Amniotic epithelial cell (primary cell): ENCODE measurements at regions not wholly inside any gene's neighbourhood (a gene's known extent, or its start where the extent isn't known, plus 50 kb on each side); places are given as distances from the start of the nearest gene placed in this dataset.
A peak's percentile ranks its signal among the peaks of the same experiment; 100 is the strongest.
"Not testable (repeated sequence)": the region's sequence is repeated elsewhere in the genome, so short reads cannot be mapped to it uniquely, and the experiment has no call there.

ENCODE experiments used
- DNase-seq: peaks from one replicate; pipeline ENCODE4 v3.0.0-alpha.2; 2010; ENCODE audit warnings: low read depth

DNA sequence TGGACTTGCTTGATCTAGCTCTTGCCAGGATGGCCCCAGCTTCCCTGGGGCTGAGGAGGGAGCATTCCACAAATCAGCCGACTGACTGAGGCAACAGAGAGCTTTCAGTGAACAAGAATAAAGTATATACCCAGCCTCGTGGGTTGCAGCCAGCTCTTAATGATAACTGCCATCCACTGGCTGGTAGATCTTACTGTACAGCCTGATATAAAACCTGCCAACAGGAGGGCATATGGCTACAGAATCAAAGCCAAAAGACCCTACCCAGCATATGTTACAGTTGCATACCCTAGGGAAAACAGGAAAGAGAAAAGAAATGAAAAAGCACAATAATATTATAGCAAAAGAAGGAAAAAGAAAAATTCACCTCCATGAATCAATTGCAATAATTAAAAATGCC lies 775.9 kb upstream of the KIF2B start:
- no peak for DNase-seq

GRCh38 chr17:53039981-53040380 lies 782.7 kb upstream of the KIF2B start:
- no peak for DNase-seq

DNA sequence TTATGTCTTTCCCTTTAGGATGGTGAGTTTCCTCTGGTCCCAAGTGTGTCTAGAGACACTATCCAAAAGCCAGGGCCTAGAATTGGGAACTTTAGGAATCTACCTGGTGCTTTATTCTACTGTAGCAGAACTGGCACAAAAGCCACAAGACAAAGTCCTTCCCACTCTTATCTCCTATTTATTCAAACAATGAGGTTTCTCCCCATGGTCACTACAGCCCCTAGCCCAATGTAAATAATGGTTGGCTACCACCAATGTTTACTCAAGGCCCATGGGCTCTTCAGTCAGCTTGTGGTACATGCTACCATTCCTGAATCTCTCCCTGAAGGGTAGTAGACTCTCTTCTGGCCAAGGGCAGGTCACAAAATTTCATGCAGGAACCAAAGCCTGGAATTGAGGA lies 789.4 kb upstream of the KIF2B start:
- no peak for DNase-seq

DNA sequence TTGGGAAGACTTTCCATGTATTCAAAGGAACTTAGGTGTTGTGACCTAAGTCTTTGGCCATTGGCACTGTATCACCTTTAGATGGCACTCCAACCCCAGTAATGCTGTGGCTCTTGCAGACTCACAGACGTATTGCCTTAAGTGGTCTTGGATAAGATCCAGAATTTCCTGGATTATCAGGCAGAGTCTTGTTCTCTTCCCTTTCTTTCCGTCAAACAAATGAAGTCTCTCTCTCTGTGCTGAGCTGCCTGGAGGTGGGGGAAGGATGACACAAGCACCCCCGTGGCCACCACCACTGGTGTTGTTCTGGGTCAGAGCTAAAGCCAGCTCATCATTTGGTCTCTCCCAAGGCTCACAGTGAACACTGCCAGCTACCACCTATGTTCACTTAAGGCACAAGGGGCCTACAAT lies 789.9 kb upstream of the KIF2B start:
- peak; percentile 2 for DNase-seq

GRCh38 chr17:53017227-53017626 lies 805.5 kb upstream of the KIF2B start:
- DNase-seq: no peak

DNA sequence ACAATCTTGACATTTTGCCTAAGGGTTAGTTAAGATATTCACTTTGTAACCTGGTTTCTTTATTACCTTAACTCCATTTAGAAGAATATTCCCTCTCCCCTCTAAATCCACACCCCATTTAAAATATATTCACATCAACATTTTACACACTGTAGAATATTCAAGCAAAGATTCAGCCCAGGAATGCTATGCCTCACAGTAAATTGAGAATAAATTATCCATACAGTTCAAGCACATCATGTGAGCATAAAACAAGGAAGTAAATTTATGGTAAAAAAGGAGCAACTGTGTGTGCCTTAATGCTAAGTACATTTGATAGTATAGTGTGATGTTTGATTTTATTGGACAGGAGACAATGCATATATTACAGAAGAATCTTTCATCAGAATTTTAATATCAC lies 806.6 kb upstream of the KIF2B start:
- DNase-seq: no peak

DNA sequence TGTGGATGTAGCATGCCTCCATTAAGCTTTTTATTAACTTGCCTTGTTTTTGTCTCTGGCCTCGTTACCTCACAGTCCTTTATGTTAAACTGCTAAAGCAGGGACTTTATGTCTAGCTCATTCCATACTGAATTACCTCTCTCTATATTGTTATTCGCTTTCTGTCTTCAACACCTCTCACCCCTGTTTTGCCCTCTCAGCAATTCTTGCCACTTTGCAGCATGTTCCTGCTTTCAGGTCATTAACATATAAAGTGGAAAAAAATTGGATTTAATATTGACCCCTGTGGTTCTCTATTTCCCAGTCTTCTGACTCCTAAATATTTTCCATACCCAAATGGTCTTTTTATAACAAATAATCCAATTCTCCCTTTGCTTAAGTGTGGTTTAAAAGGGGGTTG lies 810.4 kb upstream of the KIF2B start:
- DNase-seq: no peak

DNA sequence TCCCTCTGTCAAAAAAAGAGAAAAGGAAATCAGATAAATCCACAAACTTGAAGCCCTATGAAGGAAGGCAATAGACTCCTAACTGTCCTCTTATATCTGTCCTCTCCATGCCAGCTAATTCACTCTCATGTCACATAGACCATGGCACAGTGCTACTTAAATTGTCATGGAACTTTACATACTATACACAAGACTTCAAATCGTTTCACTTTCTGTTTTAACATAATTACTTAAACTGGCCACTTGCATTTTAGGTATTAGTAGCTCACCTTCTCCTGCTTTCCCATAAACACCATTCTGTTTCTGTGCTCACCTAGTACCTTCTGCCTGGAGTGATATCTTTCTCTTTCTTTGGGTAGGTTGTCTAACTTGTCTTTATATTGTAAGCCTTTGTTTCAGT lies 816.7 kb upstream of the KIF2B start:
- DNase-seq: no peak

DNA sequence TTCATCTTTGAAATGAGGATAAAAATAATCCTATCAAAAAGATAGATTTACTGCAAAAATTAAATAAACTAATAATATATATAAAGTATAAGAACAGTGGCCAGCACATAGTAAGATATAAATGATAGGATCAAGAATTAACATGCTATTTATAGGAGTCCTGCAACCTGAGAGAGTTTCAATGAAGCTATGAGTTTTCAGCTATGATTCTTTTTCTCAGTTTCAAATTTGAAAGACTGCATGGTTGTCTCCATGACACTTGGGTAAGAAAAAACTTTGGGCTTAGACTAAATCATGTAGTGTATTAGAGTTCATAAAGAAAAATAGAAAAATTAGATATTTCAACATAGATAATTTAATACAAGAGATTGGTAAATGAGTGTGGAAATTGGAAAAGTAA lies 817.8 kb upstream of the KIF2B start:
- DNase-seq: no peak

DNA sequence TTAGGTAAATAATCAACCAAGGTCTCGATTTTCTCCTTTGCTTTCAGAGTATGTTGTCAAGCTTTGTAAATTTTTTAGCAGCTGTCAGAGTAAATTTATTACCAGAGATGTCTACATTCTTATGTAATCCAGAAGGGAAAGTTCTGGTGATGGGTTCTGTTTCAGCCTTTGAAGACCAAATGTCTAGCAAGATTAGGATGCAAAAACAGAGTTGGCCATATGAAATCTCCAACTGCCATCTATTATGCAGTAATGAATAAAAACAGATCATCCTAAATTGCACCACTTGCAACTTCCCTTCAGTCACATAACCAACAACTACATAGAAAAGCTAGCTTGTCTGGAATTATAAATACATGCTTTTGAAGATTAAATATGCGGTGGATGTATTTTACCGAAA lies 826.8 kb upstream of the KIF2B start:
- no peak for DNase-seq

GRCh38 chr17:52995147-52995546 lies 827.6 kb upstream of the KIF2B start:
- no peak for DNase-seq

DNA sequence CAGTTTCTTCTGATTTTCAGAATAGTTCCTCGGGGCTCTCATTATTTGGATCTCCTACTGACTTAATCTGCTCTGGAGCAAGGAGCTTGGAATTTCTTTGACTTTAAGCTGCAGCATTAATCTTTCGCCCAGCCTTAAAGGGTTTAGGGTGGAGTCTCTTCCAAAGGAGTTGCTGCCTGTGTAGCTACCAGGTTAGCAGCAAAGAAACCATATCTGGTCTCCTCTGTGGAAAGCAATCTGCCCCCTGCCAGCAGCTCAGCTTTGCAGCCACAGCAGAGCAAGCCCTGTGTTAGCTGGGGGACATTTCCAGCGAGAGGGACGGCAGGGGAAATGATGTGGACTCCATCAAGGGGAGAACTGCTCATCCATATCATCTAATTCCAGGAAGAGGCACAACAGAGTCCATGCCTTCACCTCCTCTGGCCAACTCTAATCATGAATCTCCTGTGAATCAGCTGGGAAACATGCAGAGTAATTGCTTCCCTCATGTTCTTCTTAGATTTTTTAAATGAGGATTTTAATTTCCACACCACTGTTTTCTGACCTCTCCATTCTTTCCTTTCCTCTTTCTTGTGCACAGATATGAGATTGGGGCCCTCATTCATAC lies 827.6 kb upstream of the CA10 start:
- DNase-seq: no peak

DNA sequence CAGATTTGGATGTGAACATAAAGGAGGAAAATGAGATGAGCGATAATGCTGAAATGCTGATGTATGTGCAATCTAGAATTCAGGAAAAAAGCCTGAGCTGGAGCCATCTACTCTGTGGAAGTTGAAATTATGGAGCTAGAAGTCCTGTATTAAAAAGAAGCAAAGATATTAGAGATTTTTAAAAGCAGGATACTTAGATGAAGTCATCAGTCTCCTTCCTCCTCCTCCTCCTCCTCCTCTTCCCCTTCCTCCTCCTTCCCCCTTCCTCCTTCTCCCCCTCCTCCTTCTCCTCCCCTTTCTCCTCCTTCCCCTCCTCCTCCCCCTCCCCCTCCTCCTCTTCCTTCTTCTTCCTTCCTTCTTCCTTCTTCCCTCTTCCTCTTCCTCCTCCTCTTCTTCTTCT lies 823.8 kb upstream of the CA10 start:
- DNase-seq: no peak

DNA sequence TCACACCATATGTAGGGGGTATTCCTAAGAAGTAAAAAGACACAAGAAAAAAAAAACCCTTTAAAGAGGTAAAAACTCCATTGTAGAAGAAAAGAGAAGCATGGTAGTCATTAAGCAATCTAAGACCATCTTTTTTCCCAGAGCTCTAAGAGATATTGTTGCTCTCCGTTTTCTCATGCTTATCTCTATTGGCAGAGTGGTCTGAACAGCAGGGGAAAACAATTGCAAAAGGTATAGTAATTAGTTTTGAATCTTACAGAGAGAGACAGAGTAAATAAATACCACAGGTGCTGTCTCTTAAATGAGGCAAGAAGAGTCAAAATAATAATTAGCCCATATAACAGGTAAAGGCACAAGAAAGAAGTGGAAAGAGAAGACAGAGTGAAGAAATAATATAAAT lies 821.4 kb upstream of the CA10 start:
- no peak for DNase-seq

GRCh38 chr17:52965856-52966255 lies 807.3 kb upstream of the CA10 start:
- DNase-seq: no peak

DNA sequence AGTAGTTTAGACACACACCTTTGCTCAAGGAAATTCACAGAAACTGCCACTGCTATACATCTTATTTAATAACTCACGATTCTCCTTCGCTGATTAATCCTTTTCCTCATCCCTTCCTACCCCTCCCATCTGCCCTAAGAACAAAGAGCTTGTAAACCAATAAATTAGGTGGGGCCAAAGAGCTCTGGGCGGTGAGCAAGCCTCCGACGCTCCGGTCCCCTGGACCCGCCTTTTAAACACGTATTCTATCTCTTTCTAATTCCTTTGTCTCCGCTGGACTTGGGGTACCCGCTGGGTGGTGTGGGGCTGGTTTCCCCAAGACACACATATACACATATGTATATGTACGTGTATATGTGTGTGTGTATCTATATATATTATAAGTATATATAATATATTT lies 803.2 kb upstream of the CA10 start:
- DNase-seq: not testable (repeated sequence)

GRCh38 chr17:52957411-52957810 lies 798.9 kb upstream of the CA10 start:
- no peak for DNase-seq

DNA sequence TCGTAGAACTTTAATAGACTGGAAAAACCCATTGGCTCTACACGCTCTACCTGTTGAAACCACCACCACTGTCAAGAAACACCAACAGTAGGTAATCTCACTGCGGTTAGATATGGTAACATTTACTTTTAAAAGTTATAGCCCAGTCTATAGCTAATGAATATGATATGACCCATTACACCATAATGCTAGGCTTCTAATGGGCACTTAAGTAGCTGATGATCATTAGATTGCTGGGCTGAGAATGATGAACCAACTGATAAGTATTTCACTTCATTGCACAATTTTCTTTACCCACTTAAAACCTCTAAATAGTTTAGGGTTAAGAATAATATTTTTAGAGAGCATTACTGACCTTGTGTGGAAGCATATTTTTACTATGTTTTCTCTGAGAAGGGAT lies 788.9 kb upstream of the CA10 start:
- no peak for DNase-seq

- no peak for DNase-seq
These were observed 780.2 kb upstream of the CA10 start for GRCh38 chr17:52938623-52939230.

DNA sequence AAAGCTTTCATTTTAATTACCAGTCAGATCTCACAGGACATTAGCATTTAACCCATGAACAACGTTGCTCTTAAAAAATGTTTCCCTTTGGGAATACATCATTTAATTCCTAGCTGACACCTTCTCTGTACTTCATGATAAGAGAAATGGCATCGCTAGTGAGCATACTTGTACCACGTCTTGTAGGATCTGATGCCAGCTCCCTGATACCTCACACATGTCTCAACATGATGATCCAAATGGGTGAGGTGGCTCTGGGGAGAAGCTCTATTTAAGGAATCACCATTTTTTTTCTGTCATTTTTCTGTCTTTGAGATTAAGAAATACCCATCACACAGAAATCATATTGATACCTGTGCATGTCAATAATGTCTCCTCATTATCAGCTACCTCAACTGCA lies 772.1 kb upstream of the CA10 start:
- no peak for DNase-seq

DNA sequence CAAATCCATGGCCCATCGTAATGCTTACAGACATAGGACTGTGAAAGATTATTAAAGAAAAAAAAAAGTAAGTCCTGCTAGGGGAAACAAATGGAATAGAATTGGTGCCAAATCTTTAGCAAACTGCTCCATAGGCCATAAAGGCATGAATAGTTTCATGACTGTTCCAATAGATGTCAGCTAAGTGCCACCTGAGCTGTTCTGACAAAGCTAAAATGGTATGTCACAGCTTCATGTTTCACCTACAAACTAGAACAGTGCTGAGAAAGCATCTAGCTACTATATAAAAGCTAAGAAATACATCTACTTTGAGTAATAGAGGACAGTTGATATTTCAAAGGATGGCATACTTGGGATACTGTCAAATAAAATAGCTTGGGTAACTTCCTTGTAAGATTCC lies 771.6 kb upstream of the CA10 start:
- no peak for DNase-seq

- no peak for DNase-seq
These were observed 765.1 kb upstream of the CA10 start for GRCh38 chr17:52923658-52924057.

GRCh38 chr17:52899235-52899634 lies 740.7 kb upstream of the CA10 start:
- no peak for DNase-seq

DNA sequence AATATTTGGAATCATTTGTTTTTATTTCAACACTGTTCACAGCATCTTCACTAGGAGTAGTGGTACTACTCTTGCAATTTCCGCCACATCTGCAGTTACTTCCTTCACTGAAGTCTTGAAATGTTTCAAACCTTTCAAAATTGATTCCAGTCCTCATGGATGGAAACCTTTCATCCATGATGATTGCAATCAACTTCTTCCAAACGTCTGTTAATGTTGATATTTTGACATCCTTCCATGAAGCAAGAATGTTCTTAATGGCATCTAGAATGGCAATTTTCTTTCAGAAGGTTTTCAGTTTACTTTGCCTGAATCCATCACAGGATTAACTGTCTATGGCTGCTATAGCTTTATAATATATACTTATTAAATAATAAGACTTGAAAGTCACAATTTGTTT lies 736.8 kb upstream of the CA10 start:
- DNase-seq: no peak

DNA sequence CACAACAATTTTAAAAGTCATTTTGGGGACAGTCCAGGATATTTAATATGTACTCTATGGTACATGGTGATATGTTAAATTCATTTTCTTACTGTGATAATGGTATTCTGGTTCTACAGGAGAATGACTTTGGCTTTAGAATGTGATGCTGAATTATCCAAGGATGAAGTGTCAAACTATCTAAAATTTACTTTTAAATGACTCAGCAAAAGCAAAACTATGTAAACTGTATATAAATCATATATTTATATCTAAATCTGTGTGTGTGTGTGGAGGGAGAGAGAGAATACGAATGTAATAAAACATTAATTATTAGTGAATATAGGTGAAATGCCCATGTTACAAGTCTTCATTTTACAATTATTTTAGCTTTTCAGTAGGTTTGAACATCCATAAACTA lies 733.8 kb upstream of the CA10 start:
- DNase-seq: no peak
